Myocyte (in vitro differentiated cells): ENCODE measurements at regions not wholly inside any gene's neighbourhood (a gene's known extent, or its start where the extent isn't known, plus 50 kb on each side); places are given as distances from the start of the nearest gene placed in this dataset.
"Not testable (repeated sequence)": the region's sequence is repeated elsewhere in the genome, so short reads cannot be mapped to it uniquely, and the experiment has no call there.

ENCODE experiments used
- DNase-seq: peaks from one replicate; pipeline ENCODE4 v3.0.0-alpha.2; 2012; ENCODE audit warnings: low read depth

DNA sequence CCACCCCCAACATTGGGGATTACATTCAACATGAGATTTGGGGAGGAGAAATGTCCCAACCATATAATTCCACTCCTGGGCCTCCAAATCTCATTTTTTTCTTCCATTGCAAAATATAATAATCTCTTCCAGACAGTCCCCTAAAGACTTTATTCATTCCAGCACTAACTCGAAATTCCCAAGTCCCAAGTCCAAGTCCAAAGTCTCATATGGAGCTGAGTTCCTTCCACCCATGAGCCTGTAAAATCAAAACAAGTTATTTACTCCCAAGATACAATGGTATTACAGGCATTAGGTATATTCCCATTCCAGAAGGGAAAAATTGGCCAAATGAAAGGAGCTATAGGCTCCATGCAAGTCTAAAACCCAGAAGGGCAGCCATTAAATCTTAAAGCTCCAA, 56.7 kb downstream of the P2RY1 start:
- DNase-seq, result no peak

DNA sequence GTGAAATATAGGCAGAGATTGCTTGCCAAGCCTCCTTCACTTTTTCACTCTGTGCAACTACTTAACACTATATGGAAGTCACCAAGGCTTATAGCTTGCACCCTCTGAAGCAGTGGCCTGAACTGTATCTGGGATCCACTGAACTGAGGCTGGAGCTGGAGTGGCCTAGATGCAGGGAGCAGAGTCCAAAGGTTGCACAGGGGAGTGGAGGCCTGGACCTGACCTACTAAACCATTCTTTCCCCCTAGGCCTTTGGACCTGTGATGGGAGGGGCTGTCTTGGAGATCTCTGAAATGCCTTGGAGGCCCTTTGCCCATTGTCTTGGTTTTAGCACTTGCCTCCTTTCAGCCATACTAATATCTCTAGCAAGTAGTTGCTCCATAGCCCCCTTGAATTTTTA, 57.5 kb downstream of the P2RY1 start:
- DNase-seq, result no peak

DNA sequence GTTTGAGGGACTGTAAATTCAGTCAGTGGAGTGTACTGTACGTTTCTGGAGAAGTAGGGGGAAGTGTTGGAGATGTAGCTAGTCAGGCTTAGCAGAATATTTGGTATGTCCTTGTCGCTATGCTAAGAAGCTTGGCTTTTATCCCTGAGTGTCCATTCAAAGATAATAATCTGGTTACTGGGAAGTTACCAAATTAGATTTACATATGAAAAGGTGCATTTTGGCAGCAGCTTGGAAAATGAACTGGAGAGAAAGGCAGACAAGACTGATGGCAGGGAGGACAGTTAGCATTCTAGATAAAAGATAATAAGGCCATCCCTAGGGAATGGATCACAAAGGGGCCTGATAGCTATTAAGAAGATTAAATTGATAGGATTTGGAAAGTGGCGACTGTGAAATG, 58.7 kb downstream of the P2RY1 start:
- DNase-seq, result no peak

- peak; percentile 56 for DNase-seq
These were observed 64.4 kb downstream of the P2RY1 start for GRCh38 chr3:152899306-152899705.

GRCh38 chr3:152902141-152902669, 67.3 kb downstream of the P2RY1 start:
- DNase-seq, result peak; percentile 58

- DNase-seq, result no peak
These were observed 70.7 kb downstream of the P2RY1 start for GRCh38 chr3:152905631-152906030.

DNA sequence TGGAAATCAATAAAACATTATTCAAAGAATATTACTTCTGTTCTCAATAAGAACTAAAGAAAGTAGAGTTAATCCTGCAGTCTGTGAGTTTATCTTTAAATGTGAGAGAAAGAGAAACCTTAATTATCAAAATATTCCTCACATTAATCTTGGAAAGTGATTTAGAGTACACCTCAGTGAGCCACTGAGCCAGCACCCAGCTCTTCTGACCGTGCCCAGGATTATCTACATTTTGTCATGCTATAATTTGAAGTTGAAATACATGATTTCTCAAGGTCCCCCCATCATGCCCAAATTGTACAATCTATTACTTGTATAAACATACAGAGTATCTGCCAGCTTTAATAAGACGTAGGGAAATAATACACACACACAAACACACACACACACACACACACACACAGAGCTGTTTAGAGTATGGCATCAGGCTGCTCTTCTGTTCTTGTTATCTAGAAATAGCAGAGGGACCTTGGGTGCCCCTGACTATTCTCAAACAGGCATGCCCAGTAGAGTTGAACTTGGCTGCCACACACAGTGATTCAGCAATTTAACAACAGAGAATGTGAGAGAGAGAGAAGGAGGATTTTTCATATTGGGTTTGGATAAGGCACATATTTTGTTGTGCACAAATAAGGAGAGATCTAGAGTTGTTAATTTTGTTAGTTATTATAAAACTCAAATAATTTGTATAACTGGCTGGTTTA, 74.4 kb downstream of the P2RY1 start:
- peak; percentile 78 for DNase-seq

- DNase-seq, result peak; percentile 9
These were observed 75.3 kb downstream of the P2RY1 start for GRCh38 chr3:152910211-152910610.

DNA sequence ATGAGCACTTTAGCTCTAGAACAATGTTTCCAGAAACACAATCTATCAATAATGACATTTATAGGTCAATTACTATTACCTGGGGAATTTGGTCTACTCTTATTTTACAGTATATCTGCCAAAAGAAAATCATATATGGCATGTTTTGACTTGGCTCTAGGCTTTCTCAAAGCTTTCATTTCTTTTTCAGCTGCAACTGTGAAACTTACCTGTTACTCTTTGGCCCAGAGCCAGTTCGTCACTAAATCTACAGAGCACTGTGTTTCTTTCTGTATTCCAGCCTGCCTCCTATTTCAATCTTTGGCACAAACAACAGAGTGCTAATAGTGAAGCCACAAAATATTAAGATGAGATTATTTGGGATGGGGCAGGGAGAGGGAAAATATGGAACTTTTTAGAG, 76.0 kb downstream of the P2RY1 start:
- DNase-seq, result no peak

GRCh38 chr3:152914743-152915142, 79.8 kb downstream of the P2RY1 start:
- DNase-seq, result not testable (repeated sequence)

DNA sequence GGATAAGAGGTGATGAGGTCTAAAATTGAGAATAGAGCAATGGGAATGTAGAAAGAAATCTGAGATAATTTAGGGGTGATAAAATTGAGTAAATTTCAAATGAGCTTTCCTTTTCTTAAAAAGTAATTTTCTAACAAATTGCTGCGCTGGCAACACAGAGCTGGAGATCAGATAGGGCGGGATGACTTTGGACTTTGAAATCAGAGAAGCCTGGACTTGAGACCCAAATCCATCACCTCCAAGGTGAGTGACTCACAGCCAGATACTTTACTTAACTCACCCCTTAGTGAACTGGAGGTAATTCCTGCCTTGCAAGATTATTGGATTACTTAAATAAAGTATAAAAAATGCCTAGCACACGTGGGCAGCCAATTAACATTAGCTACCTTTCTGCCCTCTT, 80.8 kb downstream of the P2RY1 start:
- DNase-seq, result no peak

DNA sequence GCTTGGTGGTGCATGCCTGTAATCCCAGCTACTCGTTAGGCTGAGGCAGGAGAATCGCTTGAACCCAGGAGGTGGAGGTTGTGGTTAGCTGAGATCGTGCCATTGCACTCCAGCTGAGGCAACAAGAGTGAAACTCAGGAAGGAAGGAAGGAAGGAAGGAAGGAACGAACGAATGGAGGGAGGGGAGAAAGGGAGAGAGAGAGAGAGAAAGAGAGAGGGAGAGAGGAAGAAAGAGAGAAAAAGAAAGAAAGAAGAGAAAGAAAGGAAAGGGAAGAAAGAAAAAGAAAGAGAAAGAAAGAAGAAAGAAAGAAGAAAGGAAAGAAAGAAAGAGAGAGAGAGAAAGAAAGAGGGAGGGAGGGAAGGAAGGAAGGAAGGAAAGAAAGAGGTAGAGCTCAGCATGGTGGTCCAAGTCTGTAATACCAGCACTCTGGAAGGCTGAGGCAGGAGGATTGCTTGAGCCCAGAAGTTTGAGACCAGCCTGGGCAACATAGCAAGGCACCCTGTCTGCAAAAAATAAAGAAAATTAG, 81.9 kb downstream of the P2RY1 start:
- no peak for DNase-seq

GRCh38 chr3:152921351-152921750, 86.4 kb downstream of the P2RY1 start:
- no peak for DNase-seq

- DNase-seq, result no peak
These were observed 87.6 kb downstream of the P2RY1 start for GRCh38 chr3:152922554-152922953.

DNA sequence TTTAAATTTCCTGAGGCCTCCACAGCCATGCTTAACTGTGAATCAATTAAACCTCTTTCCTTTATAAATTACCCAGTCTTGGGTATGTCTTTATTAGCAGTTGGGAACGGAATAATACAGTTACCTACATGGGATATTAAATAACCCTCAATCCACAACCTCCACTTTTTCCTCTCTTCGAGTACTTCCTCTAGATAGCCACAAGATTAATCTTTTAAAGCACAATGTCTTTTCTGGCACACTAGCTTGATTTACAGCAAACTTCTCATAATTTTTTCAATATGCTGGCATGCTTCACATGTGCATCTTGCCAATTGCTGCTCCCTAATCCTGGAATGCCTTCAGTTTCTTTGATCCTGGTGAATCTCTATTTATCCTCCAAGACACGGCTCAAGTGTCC, 92.2 kb downstream of the P2RY1 start:
- no peak for DNase-seq

DNA sequence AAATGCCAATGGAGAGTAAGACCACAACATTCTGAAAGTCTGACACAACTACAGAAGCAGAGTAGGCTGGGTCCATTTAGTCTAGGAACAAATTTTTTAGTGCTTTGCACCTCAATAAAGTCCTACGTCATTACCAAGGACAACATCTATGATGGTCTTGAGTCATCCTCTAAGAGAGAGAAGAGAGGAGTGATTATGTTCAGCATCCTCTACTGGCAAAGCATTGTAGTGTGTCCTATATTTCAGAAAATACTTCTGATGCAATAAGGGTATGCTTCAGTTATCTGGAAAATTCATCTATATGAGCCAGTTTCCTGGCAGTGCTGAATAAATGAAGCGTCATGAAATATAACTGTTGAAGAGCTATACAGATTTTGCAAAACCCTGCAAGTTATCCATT, 95.6 kb downstream of the P2RY1 start:
- DNase-seq, result no peak

DNA sequence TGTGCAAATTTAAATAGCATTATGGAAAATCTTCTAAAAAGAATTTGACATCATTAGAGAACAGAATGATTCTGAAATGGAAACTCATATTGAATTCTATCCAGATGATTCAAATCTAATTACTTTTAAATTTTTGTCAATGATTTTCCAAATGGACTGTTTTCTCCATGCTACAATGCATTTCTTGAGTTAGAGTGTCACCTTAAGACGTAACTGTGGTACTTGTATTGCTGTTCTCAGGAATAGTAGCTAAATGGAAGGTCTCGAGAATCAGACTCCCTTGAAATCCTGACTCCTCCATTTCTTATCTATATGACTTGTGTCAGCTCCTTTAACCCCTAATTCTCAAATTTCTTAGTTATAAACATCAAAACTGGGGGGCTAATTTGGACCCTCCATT, 102.3 kb downstream of the P2RY1 start:
- no peak for DNase-seq

GRCh38 chr3:152938974-152939636, 104.2 kb downstream of the P2RY1 start:
- DNase-seq, result no peak

DNA sequence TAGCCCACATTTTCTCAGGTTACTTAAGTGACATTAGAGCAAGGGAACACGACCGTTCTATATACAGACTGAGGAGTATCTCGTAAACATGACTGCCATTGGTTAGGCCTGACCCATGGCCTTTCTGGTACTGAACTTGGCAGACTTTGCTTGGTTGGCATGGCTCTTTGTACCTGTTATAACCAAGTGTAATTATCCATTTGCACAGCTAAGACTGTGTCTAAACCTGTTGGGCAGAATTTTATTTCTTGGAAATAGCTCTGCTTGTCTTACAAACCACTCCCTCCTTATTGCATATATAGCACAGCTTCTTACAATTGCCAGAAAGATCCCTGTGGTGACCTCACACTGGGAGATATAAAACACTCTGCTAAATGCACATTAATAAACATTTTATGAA, 106.9 kb downstream of the P2RY1 start:
- no peak for DNase-seq

- no peak for DNase-seq
These were observed 107.4 kb downstream of the P2RY1 start for GRCh38 chr3:152942366-152942765.

- DNase-seq, result peak; percentile 7
These were observed 108.7 kb downstream of the P2RY1 start for GRCh38 chr3:152943645-152944044.

- DNase-seq, result no peak
These were observed 109.7 kb downstream of the P2RY1 start for GRCh38 chr3:152944671-152945070.

DNA sequence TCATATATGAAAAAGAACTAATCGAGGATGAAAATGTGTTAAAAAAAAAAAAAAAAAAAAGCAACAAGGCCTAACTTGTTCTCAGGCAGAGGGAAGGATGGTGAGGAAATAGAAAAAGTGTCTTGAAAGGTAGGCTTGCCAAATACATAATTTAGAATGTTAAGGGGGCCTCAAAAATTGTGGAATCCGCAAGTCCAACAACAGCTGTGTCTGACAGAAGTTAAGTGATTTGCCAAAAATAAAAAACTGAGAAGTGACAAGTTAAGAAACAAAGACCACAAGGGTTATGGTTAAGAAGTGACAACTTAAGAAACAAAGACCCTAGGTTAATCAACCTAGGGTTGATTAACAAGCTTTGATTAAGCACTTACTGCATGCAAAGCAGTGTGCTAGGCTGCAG, 110.6 kb downstream of the P2RY1 start:
- DNase-seq, result no peak
